Osteocyte (in vitro differentiated cells): ENCODE measurements at regions not wholly inside any gene's neighbourhood (a gene's known extent, or its start where the extent isn't known, plus 50 kb on each side); places are given as distances from the start of the nearest gene placed in this dataset.

Experiments
- DNase-seq: peaks from one replicate; pipeline ENCODE4 v3.0.0; 2021; ENCODE audit warnings: mixed read lengths; ENCODE audit not compliant: unreplicated experiment; ENCODE audit errors: extremely low spot score
- H3K27ac Mint-ChIP-seq: one replicate; pipeline ENCODE4 v1.8.0; 2021; ENCODE audit warnings: mild to moderate bottlenecking, mixed read lengths; ENCODE audit not compliant: unreplicated experiment
- H3K27me3 Mint-ChIP-seq: one replicate; pipeline ENCODE4 v1.8.0; 2021; ENCODE audit warnings: mixed read lengths; ENCODE audit not compliant: unreplicated experiment
- H3K36me3 Mint-ChIP-seq: one replicate; pipeline ENCODE4 v1.8.0; 2021; ENCODE audit warnings: mixed read lengths; ENCODE audit not compliant: unreplicated experiment
- H3K4me1 Mint-ChIP-seq: one replicate; pipeline ENCODE4 v1.8.0; 2021; ENCODE audit warnings: mixed read lengths; ENCODE audit not compliant: unreplicated experiment
- H3K4me3 Mint-ChIP-seq: one replicate; pipeline ENCODE4 v1.8.0; 2021; ENCODE audit warnings: mild to moderate bottlenecking, moderate library complexity, mixed read lengths; ENCODE audit not compliant: unreplicated experiment
- H3K9me3 Mint-ChIP-seq: one replicate; pipeline ENCODE4 v1.8.0; 2021; ENCODE audit warnings: mixed read lengths; ENCODE audit not compliant: unreplicated experiment
- CTCF ChIP-seq: fragments of 200-600 bp; sonication (generic); IDR thresholded peaks from 2 replicates; pipeline ENCODE4 v1.5.0; 2021; ENCODE audit warnings: antibody characterized with exemption, mild to moderate bottlenecking, moderate library complexity

- Mint-ChIP-seq H3K36me3 (no peaks in the 10 kb centered on the region), H3K4me1 (no peaks in the 10 kb centered on the region), H3K9me3 (no peaks in the 10 kb centered on the region), H3K27me3 (peaks cover 11% of the 10 kb centered on the region), H3K4me3 (no peak overlapping the region), H3K27ac (no peak overlapping the region)
- DNase-seq: no peak
- TF ChIP-seq CTCF: no peak
Measured at GRCh38 chr1:116314305-116314919, 58.6 kb upstream of the ATP1A1 start.

GRCh38 chr1:116316373-116316772 is 56.7 kb upstream of the ATP1A1 start:
- no peaks in the 10 kb centered on the region for H3K36me3 Mint-ChIP-seq
- H3K27me3 Mint-ChIP-seq: peaks cover 18% of the 10 kb centered on the region
- no peak overlapping the region for H3K27ac Mint-ChIP-seq
- H3K9me3 Mint-ChIP-seq: no peaks in the 10 kb centered on the region
- H3K4me1 Mint-ChIP-seq: no peaks in the 10 kb centered on the region
- no peak for TF ChIP-seq CTCF
- no peak for DNase-seq
- H3K4me3 Mint-ChIP-seq: no peak overlapping the region

- DNase-seq: no peak
- no peak for TF ChIP-seq CTCF
- H3K27ac Mint-ChIP-seq: no peak overlapping the region
- no peaks in the 10 kb centered on the region for H3K4me1 Mint-ChIP-seq
- H3K4me3 Mint-ChIP-seq: no peak overlapping the region
- no peaks in the 10 kb centered on the region for H3K36me3 Mint-ChIP-seq
- peaks cover 29% of the 10 kb centered on the region for H3K27me3 Mint-ChIP-seq
- no peaks in the 10 kb centered on the region for H3K9me3 Mint-ChIP-seq
Measured at GRCh38 chr1:116318897-116319296, 54.1 kb upstream of the ATP1A1 start.

GRCh38 chr1:116320874-116321273 is 52.2 kb upstream of the ATP1A1 start:
- no peak for TF ChIP-seq CTCF
- Mint-ChIP-seq H3K27ac (no peak overlapping the region), H3K9me3 (no peaks in the 10 kb centered on the region), H3K4me1 (no peaks in the 10 kb centered on the region), H3K27me3 (peaks cover 20% of the 10 kb centered on the region), H3K36me3 (no peaks in the 10 kb centered on the region), H3K4me3 (no peak overlapping the region)
- DNase-seq: no peak

GRCh38 chr1:116321766-116322175 is 51.3 kb upstream of the ATP1A1 start:
- DNase-seq: no peak
- no peak overlapping the region for H3K4me3 Mint-ChIP-seq
- peaks cover 19% of the 10 kb centered on the region for H3K27me3 Mint-ChIP-seq
- H3K9me3 Mint-ChIP-seq: no peaks in the 10 kb centered on the region
- H3K36me3 Mint-ChIP-seq: no peaks in the 10 kb centered on the region
- no peaks in the 10 kb centered on the region for H3K4me1 Mint-ChIP-seq
- no peak for TF ChIP-seq CTCF
- no peak overlapping the region for H3K27ac Mint-ChIP-seq
